Muscle of leg (tissue), 3 donors: ENCODE measurements at regions not wholly inside any gene's neighbourhood (a gene's known extent, or its start where the extent isn't known, plus 50 kb on each side); places are given as distances from the start of the nearest gene placed in this dataset.

Source experiments
- DNase-seq: peaks from one replicate; pipeline ENCODE4 v3.0.0; 2013
- H3K27ac ChIP-seq: one replicate; pipeline ENCODE4 v1.5.1; 2013; ENCODE audit warnings: mild to moderate bottlenecking, low read length, control low read depth
- H3K27me3 ChIP-seq: one replicate; pipeline ENCODE4 v1.6.1; 2013; ENCODE audit warnings: low read length; ENCODE audit not compliant: control insufficient read depth, insufficient read depth
- H3K36me3 ChIP-seq: one replicate; pipeline ENCODE4 v1.6.1; 2013; ENCODE audit warnings: low read length; ENCODE audit not compliant: control insufficient read depth, insufficient read depth
- H3K4me1 ChIP-seq: one replicate; pipeline ENCODE4 v1.6.1; 2013; ENCODE audit warnings: low read length; ENCODE audit not compliant: control insufficient read depth, insufficient read depth
- H3K4me3 ChIP-seq: one replicate; pipeline ENCODE4 v1.5.1; 2013; ENCODE audit warnings: low read length, control low read depth
- H3K9me3 ChIP-seq: replicated peaks from 2 replicates; pipeline ENCODE4 v1.6.1; 2013; ENCODE audit warnings: low read depth, low read length; ENCODE audit not compliant: control insufficient read depth
- whole genome bisulfite sequencing: methylation state at CpG from one replicate; pipeline ENCODE4 v1.1.5; 2013; ENCODE audit warnings: missing lambda C conversion rate; ENCODE audit not compliant: insufficient coverage; 5-methylcytosine and 5-hydroxymethylcytosine counted together

DNA sequence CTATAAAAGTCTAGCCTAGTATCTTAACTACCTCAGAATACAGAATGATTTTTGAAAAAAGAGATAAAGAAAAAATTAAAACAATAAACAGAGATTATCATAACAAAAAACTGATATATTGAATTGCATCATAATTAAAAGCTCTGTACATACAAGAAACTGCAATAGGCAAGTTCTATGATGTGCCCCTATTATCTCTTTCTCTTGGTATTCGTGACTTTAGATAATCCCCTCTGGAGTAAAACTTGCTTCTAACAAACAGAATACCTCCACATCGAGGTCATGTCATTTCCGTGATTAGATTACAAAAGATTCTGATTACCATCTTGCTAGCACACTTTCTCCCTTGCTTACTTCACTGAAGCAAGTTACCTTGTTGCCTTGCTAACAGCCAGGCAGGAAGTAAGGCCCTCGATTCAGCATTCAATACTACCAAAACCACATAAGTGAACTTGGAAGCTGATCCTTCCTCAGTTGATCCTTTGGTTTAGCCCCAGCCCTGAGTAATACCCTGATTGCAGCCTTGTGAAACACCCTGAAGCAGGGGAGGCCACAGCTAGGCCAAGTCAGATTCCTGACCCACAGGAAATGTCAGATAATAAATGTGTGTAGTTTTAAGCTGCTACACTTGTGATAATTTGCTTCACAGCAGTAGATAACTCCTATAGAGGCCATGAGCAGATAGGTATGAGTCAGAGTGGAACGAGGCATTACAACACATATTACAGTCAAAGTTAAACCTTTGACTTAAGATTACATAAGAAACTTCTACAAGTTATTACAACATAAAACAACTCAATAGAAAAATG is 53.7 kb upstream of the TMX4 start:
- no peaks in the 10 kb centered on the region for H3K9me3 ChIP-seq
- no peak overlapping the region for H3K27ac ChIP-seq
- no peak overlapping the region for H3K4me3 ChIP-seq
- no peak for DNase-seq
- 65% methylated on average over 4 of the region's 5 CpGs for WGBS
- no peaks in the 10 kb centered on the region for H3K4me1 ChIP-seq
- no peaks in the 10 kb centered on the region for H3K36me3 ChIP-seq
- H3K27me3 ChIP-seq: no peaks in the 10 kb centered on the region

DNA sequence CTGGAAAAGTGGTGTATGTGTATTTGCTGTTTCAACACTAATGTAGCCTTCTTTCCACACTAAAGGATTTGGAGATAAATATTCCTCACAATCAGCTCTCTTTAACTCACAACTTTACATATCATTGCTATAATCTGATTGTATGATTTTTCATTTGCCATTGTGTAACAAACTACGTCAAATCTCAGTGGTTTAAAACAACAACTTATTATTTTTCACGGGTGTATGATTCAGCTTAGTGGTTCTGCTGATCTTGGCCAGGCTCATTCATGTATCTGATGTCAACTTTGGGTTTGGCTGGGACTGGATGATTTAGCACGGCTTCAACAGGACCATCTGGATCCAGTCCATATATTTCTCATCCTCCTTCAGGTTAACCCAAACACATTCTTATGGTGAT is 55.4 kb upstream of the TMX4 start:
- WGBS: no CpG with 5 or more reads among the region's 3 CpGs
- Histone ChIP-seq H3K4me3 (no peak overlapping the region), H3K27me3 (no peaks in the 10 kb centered on the region), H3K9me3 (no peaks in the 10 kb centered on the region), H3K4me1 (no peaks in the 10 kb centered on the region), H3K36me3 (no peaks in the 10 kb centered on the region), H3K27ac (no peak overlapping the region)
- DNase-seq: no peak

DNA sequence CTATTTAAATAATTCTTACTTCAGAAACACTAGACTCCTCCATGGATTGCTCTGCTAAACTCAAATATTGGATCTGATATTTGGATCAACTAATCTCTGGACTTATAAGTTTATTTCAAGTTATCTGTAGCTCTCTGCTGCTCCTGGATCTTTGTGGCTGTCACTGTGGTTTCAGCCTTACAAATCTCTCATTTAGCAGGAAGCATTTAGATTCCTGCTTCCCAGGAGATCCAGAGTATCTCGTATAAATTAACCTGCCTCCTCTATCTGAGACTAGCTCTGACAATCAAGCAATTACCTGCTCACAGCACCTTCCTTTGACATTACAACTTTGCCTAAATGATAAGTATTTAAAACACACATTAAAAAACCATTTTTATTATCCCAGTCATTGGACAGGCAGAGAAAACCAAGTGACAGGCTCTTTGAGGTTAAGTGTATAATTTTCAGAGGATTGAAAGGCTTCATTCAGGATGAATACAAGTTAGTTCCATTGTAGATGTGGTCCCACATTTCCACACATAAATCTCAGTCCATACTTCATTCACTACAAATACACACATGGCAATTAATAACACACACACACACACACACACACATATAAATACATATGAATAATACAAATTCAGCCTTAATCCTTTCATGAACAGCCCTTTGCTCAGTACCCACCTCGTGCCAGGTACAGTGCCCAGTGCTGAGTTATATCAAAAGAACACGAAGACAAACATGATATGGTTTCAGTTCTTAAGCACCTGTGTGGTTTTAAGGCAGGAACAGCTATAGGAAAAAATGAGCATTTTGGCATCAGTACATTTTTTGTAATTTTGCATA is 55.5 kb upstream of the PLCB1 start:
- Histone ChIP-seq H3K9me3 (no peaks in the 10 kb centered on the region), H3K27ac (no peak overlapping the region), H3K36me3 (no peaks in the 10 kb centered on the region), H3K27me3 (no peaks in the 10 kb centered on the region), H3K4me1 (no peaks in the 10 kb centered on the region), H3K4me3 (no peak overlapping the region)
- 32% methylated on average over 3 of the region's 3 CpGs for WGBS
- peak; percentile 23 for DNase-seq

DNA sequence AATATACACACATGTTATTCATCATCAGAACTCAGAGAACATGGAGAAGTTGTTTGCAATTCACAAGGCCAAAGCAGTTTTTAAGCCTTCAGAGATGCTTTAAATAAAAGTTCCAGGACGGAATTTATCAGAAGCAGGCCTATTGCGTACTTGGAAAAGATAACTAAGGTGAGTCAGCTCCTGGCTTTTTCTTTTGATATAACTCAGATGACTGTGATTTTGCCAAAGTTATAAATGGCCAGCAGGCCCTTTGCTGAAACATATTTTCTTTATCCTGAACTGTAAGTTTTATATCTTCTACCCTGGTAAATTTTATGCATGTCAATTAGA is 55.0 kb upstream of the PLCB1 start:
- Histone ChIP-seq H3K27ac (no peak overlapping the region), H3K27me3 (no peaks in the 10 kb centered on the region), H3K36me3 (no peaks in the 10 kb centered on the region), H3K4me1 (no peaks in the 10 kb centered on the region), H3K9me3 (no peaks in the 10 kb centered on the region), H3K4me3 (no peak overlapping the region)
- DNase-seq: peak; percentile 83
- WGBS: 24% methylated on average over 2 of the region's 2 CpGs

DNA sequence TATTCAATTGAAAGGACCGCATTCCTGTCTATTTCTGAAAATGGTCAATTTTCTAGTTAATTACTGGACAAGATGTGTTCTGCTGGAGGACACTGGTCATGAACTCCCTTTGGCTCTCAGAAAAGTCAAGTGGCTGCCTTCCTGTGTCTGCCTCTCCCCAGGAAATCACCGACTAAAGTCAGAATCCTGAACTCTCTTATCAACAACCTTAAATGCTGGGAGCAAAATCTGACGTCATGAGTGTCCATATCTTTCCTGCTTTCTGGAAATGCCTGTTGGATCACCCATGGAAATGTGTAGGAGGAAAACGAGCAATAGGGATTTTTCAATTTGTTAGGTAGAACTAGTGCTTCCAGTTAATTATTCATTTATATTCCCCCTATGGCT is 53.5 kb upstream of the PLCB1 start:
- no peak for DNase-seq
- no CpG with 5 or more reads among the region's 4 CpGs for WGBS
- H3K4me3 ChIP-seq: no peak overlapping the region
- H3K9me3 ChIP-seq: no peaks in the 10 kb centered on the region
- no peaks in the 10 kb centered on the region for H3K4me1 ChIP-seq
- no peaks in the 10 kb centered on the region for H3K27me3 ChIP-seq
- no peaks in the 10 kb centered on the region for H3K36me3 ChIP-seq
- H3K27ac ChIP-seq: no peak overlapping the region

DNA sequence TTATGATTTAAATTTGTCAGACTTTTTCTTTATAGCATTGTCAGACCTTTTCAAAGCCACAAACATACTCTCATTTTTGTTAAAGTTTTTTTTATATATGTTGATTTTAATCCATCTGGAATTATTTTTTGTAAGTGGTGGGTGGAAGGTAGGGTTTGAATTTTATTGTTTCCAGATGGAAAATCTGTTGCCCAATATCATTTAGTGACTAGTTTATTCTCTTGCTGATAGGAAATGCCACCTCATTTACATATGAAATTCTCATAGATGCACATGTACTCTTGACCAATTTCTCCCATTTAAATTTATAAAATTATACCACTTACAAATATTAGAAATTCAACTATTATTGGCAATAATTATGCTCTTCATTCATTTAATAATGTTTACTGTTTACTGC is 52.1 kb upstream of the PLCB1 start:
- no peak for DNase-seq
- no peaks in the 10 kb centered on the region for H3K9me3 ChIP-seq
- no peaks in the 10 kb centered on the region for H3K27me3 ChIP-seq
- no peak overlapping the region for H3K4me3 ChIP-seq
- no peak overlapping the region for H3K27ac ChIP-seq
- H3K36me3 ChIP-seq: no peaks in the 10 kb centered on the region
- no peaks in the 10 kb centered on the region for H3K4me1 ChIP-seq

DNA sequence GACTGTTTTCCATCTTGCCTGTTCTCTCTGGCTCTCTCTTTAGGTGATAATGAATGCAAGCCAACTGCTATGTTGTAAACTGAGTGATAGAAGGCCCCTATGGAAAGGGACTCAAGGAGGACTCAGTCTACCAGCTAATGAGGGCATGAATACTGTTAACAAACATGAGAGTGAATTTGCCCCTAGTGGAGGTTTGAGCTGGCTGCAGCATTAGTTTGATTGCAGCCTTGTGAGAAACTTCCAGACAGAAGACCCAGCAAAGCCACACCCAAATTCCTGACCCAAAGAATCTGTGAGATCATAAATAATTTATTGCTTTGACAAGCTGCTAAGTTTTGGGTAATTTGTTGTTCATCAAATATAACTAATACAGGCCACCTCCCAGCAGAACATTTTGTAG is 50.0 kb upstream of the PLCB1 start:
- no peaks in the 10 kb centered on the region for H3K27me3 ChIP-seq
- H3K36me3 ChIP-seq: no peaks in the 10 kb centered on the region
- no peaks in the 10 kb centered on the region for H3K4me1 ChIP-seq
- DNase-seq: peak; percentile 17
- no peak overlapping the region for H3K4me3 ChIP-seq
- no peak overlapping the region for H3K27ac ChIP-seq
- H3K9me3 ChIP-seq: no peaks in the 10 kb centered on the region
